Calu3 (cell line): ENCODE measurements at regions not wholly inside any gene's neighbourhood (a gene's known extent, or its start where the extent isn't known, plus 50 kb on each side); places are given as distances from the start of the nearest gene placed in this dataset.

ENCODE experiments used
- BruUV-seq: library from RNA; stranded (reverse); fragments of 400-500 nt; replicated peaks from 2 replicates; lab custom pipeline; 2021; lab: Mats Ljungman, UMichigan
- CTCF ChIA-PET: fragments of 300-600 bp; sonication (Branson Sonifier 250); formaldehyde crosslinking; loops from one replicate; lab custom pipeline; 2022; ENCODE audit warnings: antibody characterized with exemption; lab: Charles Lee
- DNase-seq: peaks from one replicate; pipeline ENCODE4 v3.0.0; 2022
- H3K27ac Mint-ChIP-seq: one replicate; pipeline ENCODE4 v1.8.0; 2022; ENCODE audit warnings: mixed read lengths; ENCODE audit not compliant: unreplicated experiment
- H3K27me3 Mint-ChIP-seq: one replicate; pipeline ENCODE4 v1.8.0; 2022; ENCODE audit warnings: mixed read lengths; ENCODE audit not compliant: unreplicated experiment
- H3K36me3 Mint-ChIP-seq: one replicate; pipeline ENCODE4 v1.8.0; 2022; ENCODE audit warnings: mild to moderate bottlenecking, moderate library complexity, mixed read lengths; ENCODE audit not compliant: insufficient read depth, unreplicated experiment
- H3K4me1 Mint-ChIP-seq: one replicate; pipeline ENCODE4 v1.8.0; 2022; ENCODE audit warnings: mild to moderate bottlenecking, low read depth, mixed read lengths; ENCODE audit not compliant: unreplicated experiment
- H3K4me3 Mint-ChIP-seq: one replicate; pipeline ENCODE4 v1.8.0; 2022; ENCODE audit warnings: mild to moderate bottlenecking, low read depth, moderate library complexity, mixed read lengths; ENCODE audit not compliant: unreplicated experiment
- H3K9me3 Mint-ChIP-seq: one replicate; pipeline ENCODE4 v1.8.0; 2022; ENCODE audit warnings: low read depth, mixed read lengths; ENCODE audit not compliant: unreplicated experiment
- CTCF ChIP-seq: fragments of 200-600 bp; IDR thresholded peaks from one replicate; pipeline ENCODE4 v1.8.0; 2022; ENCODE audit warnings: antibody characterized with exemption; ENCODE audit not compliant: unreplicated experiment
- intact Hi-C: fragments of 100-400 bp; cut with micrococcal nuclease; formaldehyde crosslinking; loops from one replicate; pipeline ENCODE4 v1.10.0; 2022; ENCODE audit not compliant: unreplicated experiment

- Mint-ChIP-seq H3K27me3 (peaks cover 47% of the 10 kb centered on the region), H3K4me3 (no peak overlapping the region), H3K27ac (no peak overlapping the region), H3K4me1 (no peaks in the 10 kb centered on the region), H3K36me3 (no peaks in the 10 kb centered on the region), H3K9me3 (peaks cover 6% of the 10 kb centered on the region)
- no peak for TF ChIP-seq CTCF
- BruUV-seq, result no TSS peak
- DNase-seq, result no peak
- intact Hi-C loops, result no loop called here
- CTCF ChIA-PET, result interaction anchor here (0.5 kb wide), 1 partner anchor 114 kb away, joined by 3 read pairs; no protein-coding TSS in a partner anchor
Observed at GRCh38 chr16:49027420-49027819, 254.2 kb downstream of the CBLN1 start.

- no peak overlapping the region for H3K27ac Mint-ChIP-seq
- peaks cover 47% of the 10 kb centered on the region for H3K27me3 Mint-ChIP-seq
- CTCF ChIA-PET, result no interaction called here
- H3K36me3 Mint-ChIP-seq, result no peaks in the 10 kb centered on the region
- intact Hi-C loops, result no loop called here
- no peak for DNase-seq
- no peak overlapping the region for H3K4me3 Mint-ChIP-seq
- peaks cover 5% of the 10 kb centered on the region for H3K9me3 Mint-ChIP-seq
- no TSS peak for BruUV-seq
- no peaks in the 10 kb centered on the region for H3K4me1 Mint-ChIP-seq
- TF ChIP-seq CTCF, result no peak
Observed at GRCh38 chr16:49026566-49027181, 255.0 kb downstream of the CBLN1 start.

GRCh38 chr16:49024896-49025295 is 256.7 kb downstream of the CBLN1 start:
- Mint-ChIP-seq H3K4me3 (no peak overlapping the region), H3K9me3 (peaks cover 3% of the 10 kb centered on the region), H3K36me3 (no peaks in the 10 kb centered on the region), H3K27ac (no peak overlapping the region), H3K27me3 (peaks cover 61% of the 10 kb centered on the region), H3K4me1 (no peaks in the 10 kb centered on the region)
- BruUV-seq, result no TSS peak
- intact Hi-C loops, result no loop called here
- DNase-seq, result no peak
- no peak for TF ChIP-seq CTCF
- CTCF ChIA-PET, result no interaction called here

- CTCF ChIA-PET, result no interaction called here
- no peaks in the 10 kb centered on the region for H3K36me3 Mint-ChIP-seq
- no peak for DNase-seq
- intact Hi-C loops, result no loop called here
- no peaks in the 10 kb centered on the region for H3K4me1 Mint-ChIP-seq
- no peak for TF ChIP-seq CTCF
- BruUV-seq, result no TSS peak
- peaks cover 70% of the 10 kb centered on the region for H3K27me3 Mint-ChIP-seq
- no peak overlapping the region for H3K4me3 Mint-ChIP-seq
- peaks cover 3% of the 10 kb centered on the region for H3K9me3 Mint-ChIP-seq
- H3K27ac Mint-ChIP-seq, result no peak overlapping the region
Observed at GRCh38 chr16:49024016-49024415, 257.6 kb downstream of the CBLN1 start.
